Endodermal cell (in vitro differentiated cells): ENCODE measurements at regions not wholly inside any gene's neighbourhood (a gene's known extent, or its start where the extent isn't known, plus 50 kb on each side); places are given as distances from the start of the nearest gene placed in this dataset.
A peak's percentile ranks its signal among the peaks of the same experiment; 100 is the strongest.

ENCODE experiments used
- DNase-seq: peaks from one replicate; pipeline ENCODE4 v3.0.0-alpha.2; 2017
- H3K27ac ChIP-seq: 2 replicates; pipeline ENCODE4 v1.5.1; 2013; ENCODE audit warnings: mild to moderate bottlenecking, low read depth, low read length, moderate library complexity
- H3K27me3 ChIP-seq: 2 replicates; pipeline ENCODE4 v1.6.1; 2013; ENCODE audit warnings: mild to moderate bottlenecking, low read length, moderate library complexity; ENCODE audit not compliant: insufficient read depth, control insufficient read depth, poor library complexity, severe bottlenecking
- H3K36me3 ChIP-seq: 2 replicates; pipeline ENCODE4 v1.7.0; 2013; ENCODE audit warnings: mild to moderate bottlenecking, low read length, moderate library complexity; ENCODE audit not compliant: control insufficient read depth, insufficient read depth
- H3K4me1 ChIP-seq: one replicate; pipeline ENCODE4 v1.7.0; 2013; ENCODE audit warnings: low read length; ENCODE audit not compliant: control insufficient read depth, insufficient read depth
- H3K4me3 ChIP-seq: 2 replicates; pipeline ENCODE4 v1.5.1; 2013; ENCODE audit warnings: mild to moderate bottlenecking, low read length, moderate library complexity
- H3K9ac ChIP-seq: 2 replicates; pipeline ENCODE4 v1.6.1; 2013; ENCODE audit warnings: mild to moderate bottlenecking, low read length, moderate library complexity; ENCODE audit not compliant: poor library complexity, severe bottlenecking; ENCODE audit errors: extremely low read depth
- H3K9me3 ChIP-seq: 2 replicates; pipeline ENCODE4 v1.6.1; 2013; ENCODE audit warnings: mild to moderate bottlenecking, low read length, moderate library complexity; ENCODE audit not compliant: control insufficient read depth
- H3K27ac Mint-ChIP-seq: 2 replicates; pipeline ENCODE4 v1.8.0; 2020; ENCODE audit warnings: mixed read lengths
- H3K27me3 Mint-ChIP-seq: 2 replicates; pipeline ENCODE4 v1.8.0; 2021; ENCODE audit warnings: mild to moderate bottlenecking, mixed read lengths; ENCODE audit not compliant: insufficient read depth
- H3K36me3 Mint-ChIP-seq: 2 replicates; pipeline ENCODE4 v1.8.0; 2020; ENCODE audit warnings: low read depth, mixed read lengths
- H3K4me1 Mint-ChIP-seq: 2 replicates; pipeline ENCODE4 v1.8.0; 2020; ENCODE audit warnings: mixed read lengths
- H3K4me3 Mint-ChIP-seq: 2 replicates; pipeline ENCODE4 v1.8.0; 2020; ENCODE audit warnings: mild to moderate bottlenecking, moderate library complexity, mixed read lengths
- H3K9me3 Mint-ChIP-seq: 2 replicates; pipeline ENCODE4 v1.8.0; 2020; ENCODE audit warnings: mild to moderate bottlenecking, mixed read lengths
- WGBS, 2 experiments: methylation state at CpG; one replicate each; pipeline versions ENCODE4 v1.1.5 to v1.1.7; 2013; ENCODE audit warnings: missing lambda C conversion rate in 2 of 2, mixed read lengths in 1 of 2; ENCODE audit not compliant: insufficient coverage in 1 of 2, insufficient read length in 1 of 2; 5-methylcytosine and 5-hydroxymethylcytosine counted together
- TF ChIP-seq, protein P1 (sequence below): fragments of 200-600 bp; sonication (generic); conservative IDR thresholded peaks from 2 replicates; pipeline ENCODE4 v1.5.0; 2021; ENCODE audit warnings: antibody characterized with exemption, mild to moderate bottlenecking

DNA sequence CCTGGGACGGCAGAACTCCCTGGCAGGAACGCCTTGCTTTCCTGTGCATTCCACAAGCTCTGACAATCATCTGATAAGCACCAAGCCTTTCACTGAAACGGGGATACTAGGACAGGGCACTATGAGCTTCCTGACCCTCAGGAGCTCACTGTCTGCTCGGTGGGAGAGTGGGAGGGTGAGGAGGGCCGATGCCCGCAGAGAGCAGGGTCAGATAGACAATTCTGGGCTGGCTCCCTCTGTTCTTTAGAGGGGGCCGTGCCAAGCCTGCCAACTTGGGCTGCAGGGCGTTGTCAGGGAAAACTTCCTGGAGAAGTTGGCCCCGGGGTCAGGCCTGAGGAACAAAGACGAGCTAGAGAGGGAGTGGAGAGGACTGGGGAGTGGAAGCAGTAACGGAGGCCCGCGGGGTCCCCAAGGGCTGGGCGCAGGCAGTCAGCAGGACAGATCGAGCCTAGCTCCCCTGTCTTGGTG is 82.0 kb downstream of the CTAGE1 start:
- WGBS, 2 experiments, result 83 to 93% methylated on average over 7 to 15 of the region's 15 CpGs
- TF ChIP-seq, protein P1, sequence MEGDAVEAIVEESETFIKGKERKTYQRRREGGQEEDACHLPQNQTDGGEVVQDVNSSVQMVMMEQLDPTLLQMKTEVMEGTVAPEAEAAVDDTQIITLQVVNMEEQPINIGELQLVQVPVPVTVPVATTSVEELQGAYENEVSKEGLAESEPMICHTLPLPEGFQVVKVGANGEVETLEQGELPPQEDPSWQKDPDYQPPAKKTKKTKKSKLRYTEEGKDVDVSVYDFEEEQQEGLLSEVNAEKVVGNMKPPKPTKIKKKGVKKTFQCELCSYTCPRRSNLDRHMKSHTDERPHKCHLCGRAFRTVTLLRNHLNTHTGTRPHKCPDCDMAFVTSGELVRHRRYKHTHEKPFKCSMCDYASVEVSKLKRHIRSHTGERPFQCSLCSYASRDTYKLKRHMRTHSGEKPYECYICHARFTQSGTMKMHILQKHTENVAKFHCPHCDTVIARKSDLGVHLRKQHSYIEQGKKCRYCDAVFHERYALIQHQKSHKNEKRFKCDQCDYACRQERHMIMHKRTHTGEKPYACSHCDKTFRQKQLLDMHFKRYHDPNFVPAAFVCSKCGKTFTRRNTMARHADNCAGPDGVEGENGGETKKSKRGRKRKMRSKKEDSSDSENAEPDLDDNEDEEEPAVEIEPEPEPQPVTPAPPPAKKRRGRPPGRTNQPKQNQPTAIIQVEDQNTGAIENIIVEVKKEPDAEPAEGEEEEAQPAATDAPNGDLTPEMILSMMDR, result no peak
- Mint-ChIP-seq H3K27me3 (peaks cover 81% of the 10 kb centered on the region), H3K27ac (no peak overlapping the region), H3K9me3 (no peaks in the 10 kb centered on the region), H3K4me1 (peaks cover 8% of the 10 kb centered on the region), H3K36me3 (no peaks in the 10 kb centered on the region), H3K4me3 (no peak overlapping the region)
- no peak overlapping the region for H3K4me3 ChIP-seq
- no peak for DNase-seq
- peaks cover 20% of the 10 kb centered on the region for H3K27me3 ChIP-seq
- no peak overlapping the region for H3K9ac ChIP-seq
- no peaks in the 10 kb centered on the region for H3K9me3 ChIP-seq
- H3K36me3 ChIP-seq, result no peaks in the 10 kb centered on the region
- H3K4me1 ChIP-seq, result no peaks in the 10 kb centered on the region
- H3K27ac ChIP-seq, result no peak overlapping the region

DNA sequence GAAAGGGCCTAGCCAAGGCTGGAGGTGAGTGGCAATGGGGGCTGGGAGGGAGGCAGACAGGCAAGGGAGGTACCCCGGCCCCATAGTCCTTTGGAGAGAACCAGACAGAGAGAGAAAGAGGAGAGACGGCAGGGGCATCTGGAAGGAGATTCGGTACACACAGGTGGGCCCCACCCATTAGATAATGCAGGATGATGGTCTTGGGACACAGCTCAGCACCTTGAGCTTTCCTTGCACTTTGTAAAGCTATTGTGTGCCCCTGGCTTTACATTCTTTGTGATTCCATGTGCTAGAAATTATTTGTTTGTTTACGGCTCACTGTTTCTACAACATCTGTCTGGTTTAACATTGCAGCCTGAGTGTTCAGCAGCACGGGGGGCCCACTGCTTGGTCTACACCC is 83.1 kb downstream of the CTAGE1 start:
- Mint-ChIP-seq H3K4me3 (no peak overlapping the region), H3K27ac (no peak overlapping the region), H3K4me1 (peaks cover 14% of the 10 kb centered on the region), H3K36me3 (no peaks in the 10 kb centered on the region), H3K27me3 (peaks cover 82% of the 10 kb centered on the region), H3K9me3 (no peaks in the 10 kb centered on the region)
- H3K9ac ChIP-seq, result no peak overlapping the region
- WGBS, 2 experiments, result 88 to 94% methylated on average over 5 of the region's 5 CpGs
- H3K4me3 ChIP-seq, result no peak overlapping the region
- H3K36me3 ChIP-seq, result no peaks in the 10 kb centered on the region
- DNase-seq, result no peak
- peaks cover 23% of the 10 kb centered on the region for H3K27me3 ChIP-seq
- no peaks in the 10 kb centered on the region for H3K4me1 ChIP-seq
- H3K27ac ChIP-seq, result no peak overlapping the region
- no peaks in the 10 kb centered on the region for H3K9me3 ChIP-seq
- TF ChIP-seq, protein P1, result no peak

DNA sequence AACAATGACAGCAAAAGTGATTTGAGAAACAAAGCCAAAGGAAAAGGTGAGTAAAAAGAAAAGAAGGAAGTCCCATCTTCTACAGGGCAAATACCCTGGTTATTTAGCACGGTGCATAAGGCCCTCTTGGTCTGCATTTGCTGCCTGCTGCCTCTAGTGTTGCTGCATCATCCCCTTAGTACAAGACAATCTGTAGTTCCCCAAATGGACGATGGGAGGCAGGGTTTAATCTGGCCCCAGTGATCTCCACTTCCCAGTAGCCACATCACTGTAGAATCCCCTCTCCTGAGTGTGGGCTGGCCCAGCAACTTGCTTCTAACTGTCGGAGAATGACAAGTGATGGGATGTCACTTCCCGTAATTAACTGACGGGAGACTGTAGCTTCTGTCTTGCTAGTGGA is 85.1 kb downstream of the CTAGE1 start:
- no peaks in the 10 kb centered on the region for H3K36me3 Mint-ChIP-seq
- Histone ChIP-seq H3K9me3 (no peaks in the 10 kb centered on the region), H3K9ac (no peak overlapping the region), H3K4me3 (no peak overlapping the region), H3K36me3 (no peaks in the 10 kb centered on the region), H3K4me1 (no peaks in the 10 kb centered on the region), H3K27ac (no peak overlapping the region), H3K27me3 (peaks cover 37% of the 10 kb centered on the region)
- H3K27ac Mint-ChIP-seq, result no peak overlapping the region
- peak; percentile 92 for DNase-seq
- H3K27me3 Mint-ChIP-seq, result peaks cover 83% of the 10 kb centered on the region
- H3K9me3 Mint-ChIP-seq, result no peaks in the 10 kb centered on the region
- WGBS, 2 experiments, result 71 to 90% methylated on average over 2 to 5 of the region's 5 CpGs
- no peak overlapping the region for H3K4me3 Mint-ChIP-seq
- TF ChIP-seq, protein P1, result peak; percentile 85
- peaks cover 14% of the 10 kb centered on the region for H3K4me1 Mint-ChIP-seq
